Ishikawa (cell line): ENCODE measurements at regions not wholly inside any gene's neighbourhood (a gene's known extent, or its start where the extent isn't known, plus 50 kb on each side); places are given as distances from the start of the nearest gene placed in this dataset.

Experiments used
- CEBPB ChIP-seq: IDR thresholded peaks from 2 replicates; pipeline ENCODE4 v1.6.1; 2012
- CREB1 ChIP-seq: IDR thresholded peaks from 2 replicates; pipeline ENCODE4 v1.6.1; 2012; ENCODE audit warnings: low read depth
- EGR1 ChIP-seq: IDR thresholded peaks from 2 replicates; pipeline ENCODE4 v1.6.1; 2012
- EP300 ChIP-seq: IDR thresholded peaks from 2 replicates; pipeline ENCODE4 v1.6.1; 2012; ENCODE audit warnings: borderline replicate concordance
- FOXM1 ChIP-seq: IDR thresholded peaks from 2 replicates; pipeline ENCODE4 v1.6.1; 2012; ENCODE audit warnings: low read depth, borderline replicate concordance
- MAX ChIP-seq: IDR thresholded peaks from 2 replicates; pipeline ENCODE4 v1.6.1; 2012
- NFIC ChIP-seq: IDR thresholded peaks from 2 replicates; pipeline ENCODE4 v1.6.1; 2012
- RAD21 ChIP-seq: IDR thresholded peaks from 2 replicates; pipeline ENCODE4 v1.6.1; 2012; ENCODE audit warnings: low read depth
- REST ChIP-seq: IDR thresholded peaks from 2 replicates; pipeline ENCODE4 v1.6.1; 2012; ENCODE audit warnings: low read depth, mild to moderate bottlenecking
- TAF1 ChIP-seq: IDR thresholded peaks from 2 replicates; pipeline ENCODE4 v1.6.1; 2012; ENCODE audit warnings: low read depth, mild to moderate bottlenecking
- TCF12 ChIP-seq: IDR thresholded peaks from 2 replicates; pipeline ENCODE4 v1.6.1; 2012; ENCODE audit warnings: low read depth
- TEAD4 ChIP-seq: IDR thresholded peaks from 2 replicates; pipeline ENCODE4 v1.6.1; 2012
- USF1 ChIP-seq: IDR thresholded peaks from 2 replicates; pipeline ENCODE4 v1.6.1; 2012
- YY1 ChIP-seq: IDR thresholded peaks from 2 replicates; pipeline ENCODE4 v1.6.1; 2012; ENCODE audit warnings: low read depth
- ZBTB7A ChIP-seq: IDR thresholded peaks from 2 replicates; pipeline ENCODE4 v1.6.1; 2012; ENCODE audit warnings: low read depth

GRCh38 chr10:90205340-90205739 lies 503.9 kb downstream of the KIF20B start:
- TF ChIP-seq CREB1 (no peak), RAD21 (no peak), YY1 (no peak), TAF1 (no peak), USF1 (no peak), CEBPB (no peak), EP300 (no peak), TEAD4 (no peak), ZBTB7A (no peak), TCF12 (no peak), MAX (no peak), FOXM1 (no peak), REST (no peak), EGR1 (no peak), NFIC (no peak)

- TF ChIP-seq REST = no peak
- no peak for TF ChIP-seq NFIC
- TF ChIP-seq EGR1 = no peak
- TF ChIP-seq TEAD4 = no peak
- no peak for TF ChIP-seq CEBPB
- no peak for TF ChIP-seq TCF12
- no peak for TF ChIP-seq TAF1
- TF ChIP-seq ZBTB7A = no peak
- TF ChIP-seq USF1 = no peak
- TF ChIP-seq RAD21 = no peak
- no peak for TF ChIP-seq EP300
- TF ChIP-seq FOXM1 = no peak
- no peak for TF ChIP-seq MAX
- no peak for TF ChIP-seq CREB1
- no peak for TF ChIP-seq YY1
Observed at GRCh38 chr10:90213346-90213745, 512.0 kb downstream of the KIF20B start.

GRCh38 chr10:90218846-90219245 lies 517.5 kb downstream of the KIF20B start:
- TF ChIP-seq RAD21 = no peak
- no peak for TF ChIP-seq TAF1
- TF ChIP-seq TEAD4 = no peak
- TF ChIP-seq YY1 = no peak
- TF ChIP-seq CEBPB = no peak
- TF ChIP-seq EP300 = no peak
- TF ChIP-seq EGR1 = no peak
- no peak for TF ChIP-seq REST
- no peak for TF ChIP-seq FOXM1
- no peak for TF ChIP-seq CREB1
- no peak for TF ChIP-seq TCF12
- TF ChIP-seq USF1 = no peak
- no peak for TF ChIP-seq MAX
- TF ChIP-seq NFIC = no peak
- no peak for TF ChIP-seq ZBTB7A

- TF ChIP-seq TAF1 (no peak), MAX (no peak), NFIC (no peak), EGR1 (no peak), EP300 (no peak), ZBTB7A (no peak), CEBPB (no peak), TEAD4 (no peak), FOXM1 (no peak), RAD21 (no peak), TCF12 (no peak), YY1 (no peak), REST (no peak), CREB1 (no peak)
Observed at GRCh38 chr10:90222372-90222771, 521.0 kb downstream of the KIF20B start.
